22Rv1 (cell line): ENCODE measurements at regions not wholly inside any gene's neighbourhood (a gene's known extent, or its start where the extent isn't known, plus 50 kb on each side); places are given as distances from the start of the nearest gene placed in this dataset.

Source experiments
- H3K27ac ChIP-seq: fragments of 450-650 bp; 2 replicates; pipeline ENCODE4 v1.5.1; 2017
- CTCF ChIP-seq: fragments of 450-650 bp; IDR thresholded peaks from 2 replicates; pipeline ENCODE4 v1.5.1; 2017; ENCODE audit warnings: mild to moderate bottlenecking
- ZFX ChIP-seq: fragments of 450-650 bp; IDR thresholded peaks from 2 replicates; pipeline ENCODE4 v1.6.1; 2017; ENCODE audit warnings: antibody characterized with exemption, borderline replicate concordance

- H3K27ac ChIP-seq: no peak overlapping the region
- TF ChIP-seq CTCF: no peak
Measured at GRCh38 chr7:124480821-124481290, 284.7 kb downstream of the GPR37 start.

- TF ChIP-seq CTCF: no peak
- TF ChIP-seq ZFX: no peak
- no peak overlapping the region for H3K27ac ChIP-seq
Measured at GRCh38 chr7:124480036-124480820, 285.4 kb downstream of the GPR37 start.

- TF ChIP-seq CTCF (no peak), ZFX (no peak)
- H3K27ac ChIP-seq: no peak overlapping the region
Measured at GRCh38 chr7:124462249-124462648, 303.3 kb downstream of the GPR37 start.

GRCh38 chr7:124460555-124460954 is 305.0 kb downstream of the GPR37 start:
- TF ChIP-seq ZFX (no peak), CTCF (no peak)
- no peak overlapping the region for H3K27ac ChIP-seq

- TF ChIP-seq CTCF (no peak), ZFX (no peak)
Measured at GRCh38 chr7:124460056-124460450, 305.5 kb downstream of the GPR37 start.

GRCh38 chr7:124459101-124460055 is 306.2 kb downstream of the GPR37 start:
- no peak for TF ChIP-seq CTCF
- no peak for TF ChIP-seq ZFX
- no peak overlapping the region for H3K27ac ChIP-seq

More at GRCh38 chr7:124460056-124460450, 305.5 kb downstream of the GPR37 start:
- no peak overlapping the region for H3K27ac ChIP-seq
